ENCODE measurements at regions not wholly inside any gene's neighbourhood (a gene's known extent, or its start where the extent isn't known, plus 50 kb on each side); places are given as distances from the start of the nearest gene placed in this dataset.
"Not testable (repeated sequence)": the region's sequence is repeated elsewhere in the genome, so short reads cannot be mapped to it uniquely, and the experiment has no call there.

GRCh38 chr1:192477630-192478029, 97.9 kb upstream of the RGS1 start:
- peak; percentile 59 for DNase-seq (ENCODE audit: low read depth)

GRCh38 chr1:192485692-192486436, 89.7 kb upstream of the RGS1 start:
- DNase-seq (ENCODE audit: low read depth): peak; percentile 97

DNA sequence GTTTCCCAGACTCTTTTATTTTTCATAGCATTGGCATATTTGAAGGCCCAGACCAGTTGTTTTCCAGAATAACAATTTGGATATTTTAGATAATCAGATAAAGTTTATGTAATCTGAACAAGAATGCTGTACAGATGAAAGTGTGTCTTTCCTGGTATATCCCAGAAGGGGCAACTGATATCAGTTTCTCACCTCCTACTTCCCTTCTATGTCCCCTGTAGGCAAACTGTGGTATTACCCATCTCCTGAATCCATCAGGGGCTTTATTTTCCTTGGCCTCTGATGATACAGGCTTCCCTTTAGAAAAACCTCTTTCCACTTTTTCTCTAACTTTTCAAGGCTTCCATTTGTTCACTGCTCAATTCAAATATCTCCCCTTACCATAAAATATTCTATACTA, 87.5 kb upstream of the RGS1 start:
- no peak for DNase-seq (ENCODE audit: low read depth)

GRCh38 chr1:192489047-192489446, 86.5 kb upstream of the RGS1 start:
- DNase-seq (ENCODE audit: low read depth): no peak

DNA sequence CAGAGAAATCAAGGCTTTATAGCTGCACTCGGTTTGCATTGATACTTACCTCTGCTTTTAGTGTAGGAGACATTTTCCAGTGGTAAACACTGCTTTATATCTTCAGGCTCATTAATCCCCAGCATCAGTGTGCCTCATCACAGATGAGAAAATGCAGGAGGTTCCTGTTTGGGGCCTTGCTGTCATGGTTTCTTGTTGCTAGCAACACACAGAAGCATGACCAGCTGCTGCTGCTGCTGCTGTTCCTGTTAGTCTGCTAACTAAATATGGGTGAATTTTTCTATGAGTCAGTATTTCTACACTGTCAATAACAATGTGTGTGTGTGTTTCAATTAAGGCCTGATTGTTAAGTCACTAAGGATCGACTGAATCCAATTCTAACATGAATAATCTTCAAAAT, 85.8 kb upstream of the RGS1 start:
- peak; percentile 96 for DNase-seq (ENCODE audit: low read depth)

GRCh38 chr1:192491804-192492554, 83.6 kb upstream of the RGS1 start:
- peak; percentile 64 for DNase-seq (ENCODE audit: low read depth)

- no peak for DNase-seq (ENCODE audit: low read depth)
Measured at GRCh38 chr1:192493584-192493983, 82.0 kb upstream of the RGS1 start.

DNA sequence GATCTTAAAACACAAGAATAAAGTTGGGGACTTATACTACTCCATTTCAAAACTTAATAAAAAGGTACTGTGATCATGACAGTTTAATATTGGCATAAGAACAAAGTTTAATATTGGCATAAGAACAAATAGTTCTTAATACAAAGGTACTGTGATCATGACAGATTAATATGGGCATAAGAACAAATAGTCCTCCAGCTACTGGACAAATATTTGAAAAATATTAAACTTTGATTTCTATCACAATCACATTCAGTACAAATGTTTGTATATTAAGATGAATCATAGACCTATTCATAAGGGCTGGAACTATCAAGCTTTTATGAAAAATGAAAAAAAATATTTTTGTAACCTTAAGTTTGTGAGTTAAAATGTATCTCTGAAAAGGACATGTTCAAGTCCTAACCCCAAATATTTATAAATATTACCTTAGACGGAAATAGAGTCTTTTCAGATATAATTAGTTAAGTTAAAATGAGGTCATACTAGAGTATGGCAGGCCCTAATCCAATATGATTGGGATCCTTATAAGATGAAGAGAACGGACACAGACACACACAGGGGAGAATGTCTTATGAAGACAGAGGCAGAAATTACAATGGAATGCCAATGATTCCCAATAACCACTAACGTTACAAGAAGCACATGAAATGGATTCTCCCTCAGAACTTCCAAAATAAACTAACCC, 79.1 kb upstream of the RGS1 start:
- DNase-seq (ENCODE audit: low read depth): no peak

- no peak for DNase-seq (ENCODE audit: low read depth)
Measured at GRCh38 chr1:192497214-192497794, 78.3 kb upstream of the RGS1 start.

GRCh38 chr1:192498092-192498491, 77.5 kb upstream of the RGS1 start:
- DNase-seq (ENCODE audit: low read depth): not testable (repeated sequence)

GRCh38 chr1:192499061-192499581, 76.5 kb upstream of the RGS1 start:
- DNase-seq (ENCODE audit: low read depth): not testable (repeated sequence)

GRCh38 chr1:192500541-192500940, 75.0 kb upstream of the RGS1 start:
- not testable (repeated sequence) for DNase-seq (ENCODE audit: low read depth)

GRCh38 chr1:192506741-192507155, 68.8 kb upstream of the RGS1 start:
- no peak for DNase-seq (ENCODE audit: low read depth)

DNA sequence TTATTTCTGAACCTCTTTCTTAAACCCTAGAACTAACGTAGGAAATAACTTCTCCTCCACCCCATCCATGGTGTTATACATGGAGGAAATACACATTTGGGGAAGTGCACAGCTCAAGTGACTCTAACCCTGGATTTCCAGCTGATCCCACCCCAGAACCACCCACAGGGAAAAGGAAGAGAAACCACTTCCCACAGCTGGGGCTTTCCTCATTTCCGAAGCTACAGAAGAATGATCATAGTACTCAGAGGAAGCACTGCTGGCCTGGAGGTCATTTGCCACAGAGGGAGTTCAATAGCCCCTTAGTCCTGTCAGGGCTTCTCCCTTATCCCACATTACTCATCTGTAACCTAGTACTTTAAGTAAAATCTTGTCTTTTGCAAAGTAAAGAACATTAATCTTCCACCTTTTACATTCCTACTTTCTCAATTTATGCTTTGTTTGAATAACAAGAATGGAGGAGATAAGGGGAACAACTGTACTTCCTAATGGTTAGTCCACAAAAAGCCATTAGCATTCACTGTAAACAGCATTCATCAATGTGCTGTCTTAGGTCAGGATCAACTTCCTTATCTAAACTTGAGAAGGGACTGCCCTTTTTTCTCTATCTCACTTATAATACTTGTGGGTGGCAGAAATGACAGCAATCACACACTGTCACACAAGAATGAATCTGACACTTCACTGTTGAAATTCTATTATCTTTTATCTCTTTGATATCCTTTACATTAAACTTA, 63.0 kb upstream of the RGS1 start:
- DNase-seq (ENCODE audit: low read depth): no peak

DNA sequence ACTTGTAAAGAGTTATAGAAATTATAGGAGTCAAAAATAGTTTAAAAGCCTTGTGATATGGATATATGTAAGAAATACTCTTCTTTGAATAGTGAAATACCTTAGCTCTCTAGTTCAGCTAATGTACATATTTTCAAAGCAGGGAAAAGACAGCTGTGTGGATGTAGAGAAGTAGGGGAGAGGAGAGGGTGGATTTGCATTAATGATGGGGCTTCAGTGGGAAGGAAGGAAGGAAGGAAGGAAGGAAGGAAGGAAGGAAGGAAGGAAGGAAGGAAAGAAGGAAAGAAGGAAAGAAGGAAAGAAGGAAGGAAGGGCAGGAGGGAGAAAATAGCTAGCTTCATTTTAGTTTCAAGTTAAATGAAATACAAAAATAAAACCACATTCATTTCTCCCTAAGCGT, 62.4 kb upstream of the RGS1 start:
- DNase-seq (ENCODE audit: low read depth): no peak

GRCh38 chr1:192513697-192514096, 61.9 kb upstream of the RGS1 start:
- DNase-seq (ENCODE audit: low read depth): no peak

GRCh38 chr1:192516776-192517297, 58.7 kb upstream of the RGS1 start:
- no peak for DNase-seq (ENCODE audit: low read depth)

DNA sequence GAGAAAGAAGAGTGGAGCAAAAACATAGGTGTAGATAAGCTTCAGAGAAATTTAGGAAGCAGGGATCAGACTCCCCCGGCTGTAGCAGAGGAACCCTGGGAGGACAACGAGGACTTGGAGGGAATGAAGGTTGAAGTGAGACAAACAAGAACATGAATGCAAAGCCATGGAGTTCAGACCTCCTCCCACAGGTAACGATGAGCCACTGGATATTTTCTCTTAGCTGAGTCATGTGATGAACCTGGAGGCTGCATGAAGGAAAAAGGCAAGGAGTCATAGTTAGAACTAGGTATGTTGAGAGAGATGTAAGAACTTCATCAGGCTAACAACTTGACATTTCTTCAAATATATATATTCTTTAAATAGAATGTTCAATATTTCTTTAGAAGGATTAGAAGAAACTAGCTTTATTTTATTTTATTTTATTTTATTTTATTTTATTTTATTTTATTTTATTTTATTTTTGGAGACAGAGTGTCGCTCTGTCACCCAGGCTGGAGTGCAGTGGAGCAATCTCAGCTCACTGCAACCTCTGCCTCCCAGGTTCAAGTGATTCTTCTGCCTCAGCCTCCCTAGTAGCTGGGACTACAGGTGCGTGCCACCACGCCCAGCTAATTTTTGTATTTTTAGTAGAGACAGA, 57.7 kb upstream of the RGS1 start:
- not testable (repeated sequence) for DNase-seq (ENCODE audit: low read depth)

DNA sequence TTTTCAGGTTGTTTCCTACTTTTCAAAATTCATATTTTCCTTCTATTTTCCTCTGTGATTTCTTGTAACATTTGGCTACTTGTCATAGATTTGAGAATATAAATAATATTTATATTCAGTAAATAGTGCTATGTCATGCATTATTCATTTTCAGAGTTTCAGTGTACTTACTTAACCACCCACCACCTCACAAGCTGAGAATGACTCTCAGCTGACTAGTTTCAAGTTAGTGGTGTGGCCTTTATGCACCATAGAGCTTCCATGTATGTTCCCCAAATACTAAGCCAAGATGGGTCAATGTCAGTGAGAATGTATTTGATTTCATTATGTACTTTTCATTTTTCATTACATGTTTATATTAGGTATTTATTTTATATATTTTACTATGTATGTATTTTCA, 56.9 kb upstream of the RGS1 start:
- no peak for DNase-seq (ENCODE audit: low read depth)

DNA sequence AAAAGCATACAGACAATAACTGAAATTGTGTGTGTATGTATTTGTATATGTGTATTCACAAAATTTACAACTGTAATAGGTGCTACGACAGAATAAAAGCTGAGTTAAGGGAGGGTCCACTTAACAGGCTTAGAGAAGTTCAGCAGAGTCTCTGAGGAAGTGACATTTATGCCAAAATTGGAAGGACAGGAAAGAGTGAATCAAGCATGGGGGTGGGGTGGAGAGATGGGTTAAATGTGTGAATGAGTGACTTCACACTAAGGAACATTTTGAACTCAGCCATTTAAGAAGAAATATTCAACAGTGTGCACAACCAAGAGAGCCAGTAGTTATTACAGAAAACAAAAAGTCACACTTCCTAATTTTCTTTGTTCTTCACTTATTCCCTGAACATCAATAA, 53.8 kb upstream of the RGS1 start:
- no peak for DNase-seq (ENCODE audit: low read depth)

DNA sequence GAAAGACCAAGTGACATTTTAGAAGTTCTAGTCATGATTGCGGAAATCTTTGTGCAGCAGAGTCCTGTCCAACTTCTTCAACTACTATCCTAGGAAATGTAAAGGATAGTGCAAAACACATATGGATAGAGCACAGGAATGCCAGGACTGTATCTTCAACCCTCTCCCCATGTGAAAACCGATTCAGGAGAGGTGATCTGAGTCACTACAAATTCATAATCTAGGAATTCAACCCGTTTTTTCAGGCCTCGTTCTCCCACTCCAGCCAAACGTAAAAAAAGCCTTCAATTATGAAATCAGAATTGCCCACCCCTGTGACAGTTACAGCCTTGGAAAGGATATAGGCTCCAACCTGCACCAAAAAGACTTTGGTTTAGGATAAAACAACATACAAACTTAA, 52.9 kb upstream of the RGS1 start:
- DNase-seq (ENCODE audit: low read depth): no peak

All from stromal cell of bone marrow (primary cell).